ENCODE measurements at regions not wholly inside any gene's neighbourhood (a gene's known extent, or its start where the extent isn't known, plus 50 kb on each side); places are given as distances from the start of the nearest gene placed in this dataset.
"Not testable (repeated sequence)": the region's sequence is repeated elsewhere in the genome, so short reads cannot be mapped to it uniquely, and the experiment has no call there.

DNA sequence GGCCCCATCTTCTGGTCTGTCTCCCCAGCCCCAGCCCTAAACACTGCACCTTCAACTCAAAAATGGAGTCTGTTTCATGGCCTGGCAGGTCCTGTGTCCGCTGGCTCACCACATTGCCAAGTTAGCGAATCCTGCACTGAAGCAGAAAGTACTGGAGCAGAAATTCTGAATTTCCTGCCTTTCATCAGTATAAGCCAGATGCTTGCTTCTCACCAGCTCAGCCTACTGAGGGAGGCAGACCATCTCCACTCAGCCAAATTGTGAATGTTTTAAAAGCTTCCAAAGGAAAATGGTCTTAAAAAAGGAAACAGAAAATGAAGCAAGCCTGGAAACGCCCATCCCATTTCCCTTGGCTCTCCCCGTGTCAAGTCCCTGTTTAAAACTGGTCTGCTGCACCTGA is 157.8 kb downstream of the C1D start:
- no peak for DNase-seq

DNA sequence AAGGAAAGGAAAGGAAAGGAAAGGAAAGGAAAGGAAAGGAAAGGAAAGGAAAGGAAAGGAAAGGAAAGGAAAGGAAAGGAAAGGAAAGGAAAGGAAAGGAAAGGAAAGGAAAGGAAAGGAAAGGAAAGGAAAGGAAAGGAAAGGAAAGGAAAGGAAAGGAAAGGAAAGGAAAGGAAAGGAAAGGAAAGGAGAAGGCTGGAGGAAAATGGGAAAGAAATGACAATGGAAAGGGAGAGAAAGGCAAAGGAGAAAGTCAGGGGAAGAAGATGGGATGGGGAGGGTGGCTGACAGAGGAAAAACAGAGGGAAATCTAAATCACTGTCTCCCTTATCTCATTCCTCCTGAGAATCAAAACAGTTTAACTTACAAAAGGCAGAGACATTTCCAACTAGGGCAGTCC is 156.3 kb downstream of the C1D start:
- not testable (repeated sequence) for DNase-seq

DNA sequence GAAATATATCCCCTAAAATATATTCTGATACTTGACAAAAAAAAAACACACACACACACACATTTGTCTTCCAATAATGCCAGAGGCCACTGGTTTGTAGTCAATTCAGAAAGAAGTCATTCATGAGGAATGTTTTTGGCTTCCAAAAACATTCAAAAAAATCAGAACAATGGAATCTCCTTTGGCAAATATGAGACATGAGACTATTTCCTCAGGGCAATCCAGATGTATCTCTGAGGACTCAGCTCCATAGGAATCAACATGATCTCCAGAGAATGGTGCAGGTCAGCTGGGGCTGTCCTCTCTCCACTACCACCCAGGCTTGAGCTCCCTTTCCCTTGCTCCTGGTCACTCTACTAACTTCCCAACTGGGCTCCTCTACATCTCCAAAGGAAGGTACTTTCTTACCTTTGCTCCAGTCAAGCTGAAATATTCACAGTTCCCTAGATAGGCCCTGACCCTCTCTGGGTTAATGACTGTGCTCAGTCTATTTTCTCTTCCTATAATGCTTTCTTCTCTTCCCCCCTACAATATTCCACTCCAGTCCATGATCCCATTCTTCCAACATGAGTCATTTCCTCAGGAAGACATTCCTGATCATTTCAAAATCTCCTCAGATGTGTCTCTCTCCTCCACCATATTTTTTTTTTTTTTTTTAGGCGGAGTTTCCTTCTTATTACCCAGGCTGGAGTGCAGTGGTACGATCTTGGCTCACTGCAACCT is 145.3 kb downstream of the C1D start:
- DNase-seq = no peak

DNA sequence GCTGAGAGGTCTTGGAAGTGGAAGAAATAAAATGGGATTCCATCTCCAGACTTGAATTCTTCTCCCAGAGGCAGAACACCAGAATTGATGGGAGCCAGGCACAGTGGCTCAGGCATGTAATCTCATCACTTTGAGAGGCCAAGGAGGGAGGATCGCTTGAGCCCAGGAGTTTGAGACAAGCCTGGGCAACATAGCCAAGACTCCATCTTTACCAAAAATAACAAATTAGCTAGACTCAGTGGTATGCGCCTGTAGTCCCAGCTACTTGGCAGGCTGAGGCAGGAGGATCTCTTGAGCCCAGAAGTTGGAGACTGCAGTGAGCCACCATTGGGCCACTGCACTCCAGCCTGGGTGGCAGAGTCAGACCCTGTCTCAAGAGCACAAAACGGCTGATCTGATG is 144.3 kb downstream of the C1D start:
- no peak for DNase-seq

DNA sequence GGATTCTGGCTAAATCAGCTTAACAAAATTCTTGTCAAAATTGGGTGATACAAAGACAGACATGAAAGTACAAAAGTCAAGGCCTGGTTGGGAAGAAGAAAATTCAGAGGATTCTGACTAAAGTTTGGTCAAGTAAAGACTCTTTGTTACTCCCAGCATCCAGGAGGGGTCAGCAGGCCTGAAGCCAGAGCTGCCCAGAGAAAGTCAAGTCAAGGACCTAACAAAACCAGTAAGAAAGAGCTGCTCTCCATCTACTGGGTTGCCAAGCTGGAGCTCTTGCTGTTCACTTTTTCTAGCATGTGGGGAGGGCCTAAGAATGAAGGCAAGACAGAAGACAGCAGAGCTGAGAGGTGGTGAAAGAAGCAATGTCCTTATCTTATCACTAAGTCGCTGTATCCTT is 143.3 kb downstream of the C1D start:
- no peak for DNase-seq

DNA sequence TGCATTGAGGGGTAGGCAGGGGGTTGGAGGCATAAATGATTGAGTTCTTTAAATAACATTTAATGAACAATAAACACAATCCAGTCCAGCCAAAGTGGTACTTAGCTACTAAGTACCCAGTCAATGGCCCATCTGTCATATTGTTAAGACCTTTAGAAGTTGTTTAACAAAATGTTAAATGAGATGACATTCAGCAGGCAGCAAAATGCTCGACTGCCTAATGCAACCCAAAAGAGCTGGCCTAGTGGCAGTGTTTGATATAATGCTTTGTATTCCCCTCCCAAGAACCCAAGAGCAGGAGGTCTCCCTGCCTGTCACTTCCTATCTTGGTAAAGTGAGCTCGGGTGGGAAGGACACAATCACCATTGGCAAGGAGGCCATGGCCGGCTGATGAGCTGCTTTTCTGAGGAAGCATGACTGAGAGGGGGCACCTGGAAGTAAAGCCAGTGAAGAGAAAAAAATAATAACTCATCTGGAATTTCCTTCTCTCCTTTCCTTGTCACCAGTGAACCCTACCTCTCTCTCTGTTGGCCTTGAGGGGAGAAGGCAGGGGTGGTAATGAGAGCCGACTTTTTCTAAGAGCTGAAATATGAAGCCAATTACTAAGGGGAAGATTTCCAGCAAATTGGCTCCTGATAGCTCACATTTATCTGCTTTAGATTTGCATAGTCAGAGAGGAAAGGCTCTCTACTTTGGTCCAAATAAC is 140.6 kb downstream of the C1D start:
- no peak for DNase-seq

DNA sequence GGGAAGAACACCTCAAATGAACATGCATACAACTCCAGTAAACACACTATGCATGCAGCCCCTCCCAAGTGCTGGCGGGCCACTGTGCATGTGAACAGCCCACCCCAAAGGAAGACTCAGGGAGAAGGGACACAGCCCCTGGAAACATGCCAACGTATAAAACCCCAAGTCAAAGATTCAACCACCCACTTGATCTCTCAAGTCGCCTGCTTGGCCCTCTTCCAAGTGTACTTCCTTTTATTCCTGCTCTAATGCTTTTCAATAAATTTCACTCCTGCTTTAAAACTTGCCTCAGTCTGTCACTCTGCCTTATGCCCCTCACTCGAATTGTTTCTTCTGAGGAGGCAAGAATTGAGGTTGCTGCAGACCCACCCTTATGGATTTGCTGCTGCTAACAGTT is 139.1 kb downstream of the C1D start:
- DNase-seq = peak in 1 of 2 donors; percentile 8

DNA sequence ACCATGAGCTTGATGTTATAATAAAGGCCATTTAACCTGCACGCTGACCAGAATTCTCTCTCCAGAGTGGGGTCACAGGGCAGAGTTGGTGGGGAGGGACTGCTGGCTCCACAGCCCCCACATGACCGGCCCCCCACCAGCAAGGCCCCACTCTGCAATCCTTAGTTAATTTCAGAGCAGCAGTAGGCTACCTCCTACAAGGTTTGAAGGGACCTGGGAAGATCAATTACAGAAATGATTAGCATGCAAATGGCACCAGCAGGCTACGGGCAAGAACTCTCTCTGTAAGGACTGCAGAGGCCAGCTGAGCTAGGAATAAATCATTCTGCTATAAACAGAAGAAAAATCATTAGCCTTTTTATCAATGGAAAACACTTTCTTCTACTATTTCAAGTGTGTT is 135.3 kb downstream of the C1D start:
- DNase-seq = no peak

DNA sequence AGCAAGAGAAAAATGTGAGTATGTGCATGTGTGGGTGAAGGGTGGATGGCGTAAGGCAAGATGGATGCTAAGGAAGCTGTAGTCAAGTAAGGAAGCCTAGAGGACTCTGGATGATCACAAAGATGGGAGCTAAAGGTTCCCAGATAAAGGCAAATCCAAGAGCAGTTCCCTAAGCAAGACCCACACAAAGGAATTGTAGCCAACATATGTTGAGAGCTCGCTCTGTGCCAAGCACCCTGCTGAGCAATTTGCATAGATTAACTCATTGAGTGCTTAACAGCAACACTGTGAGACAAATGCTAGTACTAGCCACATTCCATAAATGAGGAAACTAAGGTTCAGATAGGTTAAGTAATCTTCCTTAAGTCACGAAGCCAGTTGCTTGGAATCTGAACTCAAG is 132.6 kb downstream of the C1D start:
- DNase-seq = no peak

DNA sequence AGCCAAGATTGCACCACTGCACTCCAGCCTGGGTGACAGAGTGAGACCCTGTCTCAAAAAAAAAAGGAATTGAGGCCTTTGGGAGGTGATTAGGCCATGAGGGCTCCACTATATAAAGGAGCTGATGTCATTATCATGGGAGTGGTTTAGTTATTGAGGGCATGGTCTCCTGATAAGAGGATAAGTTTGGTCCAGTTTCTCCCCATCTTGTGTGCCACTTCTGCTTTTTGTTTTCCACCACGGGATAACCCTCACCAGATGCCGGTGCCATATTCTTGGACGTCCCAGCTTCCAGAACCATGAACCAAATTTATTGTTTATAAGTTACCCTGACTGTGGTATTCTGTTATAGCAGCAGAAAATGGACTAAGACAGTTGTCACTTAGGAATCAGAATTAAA is 125.8 kb downstream of the C1D start:
- no peak for DNase-seq

DNA sequence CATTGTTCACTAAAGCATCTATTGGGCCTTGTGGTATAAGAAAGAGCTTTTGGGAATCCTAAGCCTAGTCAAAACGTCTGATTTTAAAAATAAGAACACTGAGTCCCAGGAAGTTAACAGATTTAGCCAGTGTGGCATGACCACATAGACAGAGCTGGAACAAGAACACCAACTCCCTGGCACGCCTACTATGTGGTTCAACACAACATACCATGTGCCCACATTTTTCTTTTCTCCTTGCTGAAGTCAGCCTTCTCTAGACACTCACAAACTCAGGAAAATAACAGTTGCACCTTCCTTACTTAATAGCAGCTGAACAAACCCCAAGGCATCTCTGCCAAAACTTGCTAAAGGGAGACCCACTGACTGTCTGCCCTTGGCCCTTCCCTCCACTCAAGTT is 124.8 kb downstream of the C1D start:
- no peak for DNase-seq

DNA sequence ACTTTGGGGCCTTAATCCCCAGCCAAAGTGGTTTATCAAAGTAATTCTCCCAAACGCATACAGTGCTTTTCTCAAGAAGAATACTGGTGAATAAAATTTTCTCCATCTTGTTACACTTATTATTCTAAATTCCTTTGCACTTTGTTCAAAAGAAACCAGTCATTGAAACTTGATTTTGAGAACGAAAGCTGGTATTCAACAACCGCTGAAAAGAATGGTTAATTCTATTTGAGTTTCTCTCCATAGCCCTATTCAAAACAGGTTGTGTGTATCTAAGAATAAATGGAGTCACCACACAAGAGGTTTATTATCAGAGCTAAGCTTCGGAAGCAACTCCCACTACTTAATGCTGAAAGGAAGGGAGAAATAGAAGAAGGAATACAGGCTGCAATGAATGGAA is 117.7 kb downstream of the C1D start:
- DNase-seq = no peak

DNA sequence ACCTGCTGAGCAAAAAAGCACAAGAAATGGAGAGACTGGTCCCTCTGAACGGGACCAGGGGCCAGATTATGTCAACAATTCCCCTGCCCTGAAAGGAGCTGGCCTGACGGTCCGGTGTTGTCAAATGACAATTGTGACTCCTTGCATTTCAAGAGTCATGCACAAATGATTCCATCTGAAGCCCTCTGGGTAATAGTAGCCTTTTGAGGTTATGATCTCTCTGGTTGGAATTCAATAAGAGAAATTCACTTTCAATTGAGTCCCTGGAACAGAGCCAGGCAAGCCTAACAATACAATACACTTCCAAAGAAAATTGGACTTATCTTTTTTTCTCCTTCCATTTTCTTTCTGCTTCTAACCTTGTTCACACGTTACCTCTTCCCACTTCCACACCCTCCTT is 116.9 kb downstream of the C1D start:
- no peak for DNase-seq

DNA sequence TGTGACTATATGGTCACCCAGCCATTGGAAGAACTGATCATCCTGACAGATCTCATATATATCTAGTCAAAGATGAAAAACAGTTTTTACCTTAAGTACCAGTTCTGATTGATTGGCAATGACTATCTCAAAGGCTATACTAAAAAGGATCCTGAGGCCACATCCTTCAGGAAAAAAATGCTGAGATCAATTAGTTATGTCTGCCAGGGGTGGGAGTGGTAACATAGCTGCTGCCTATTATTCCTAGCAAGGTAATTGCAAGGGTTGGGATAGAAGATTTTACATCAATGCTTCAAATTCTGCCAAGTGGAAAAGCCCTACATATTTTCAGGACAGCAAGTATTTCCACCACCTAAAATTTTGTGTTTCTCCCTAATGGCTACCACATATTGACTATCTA is 114.7 kb downstream of the C1D start:
- no peak for DNase-seq

DNA sequence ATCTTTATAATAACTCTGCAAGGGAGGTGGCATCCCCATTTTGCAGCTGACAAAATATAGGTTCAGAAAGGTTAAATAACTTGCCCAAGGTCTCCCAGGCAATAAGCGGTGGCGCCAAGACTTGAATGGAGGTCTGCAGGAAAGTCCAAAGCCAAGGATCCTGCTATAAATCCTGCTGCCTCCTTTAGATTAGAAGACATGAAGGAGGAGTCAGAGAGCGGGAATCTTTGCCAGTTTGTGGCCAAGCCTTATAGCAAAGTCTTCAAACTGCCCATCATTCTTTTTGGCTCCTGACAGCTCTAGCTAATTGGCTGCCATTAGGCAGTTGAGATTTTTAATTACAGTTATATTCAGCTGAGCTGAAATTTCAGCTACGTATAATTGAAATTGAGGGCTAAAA is 114.3 kb downstream of the C1D start:
- DNase-seq = no peak

DNA sequence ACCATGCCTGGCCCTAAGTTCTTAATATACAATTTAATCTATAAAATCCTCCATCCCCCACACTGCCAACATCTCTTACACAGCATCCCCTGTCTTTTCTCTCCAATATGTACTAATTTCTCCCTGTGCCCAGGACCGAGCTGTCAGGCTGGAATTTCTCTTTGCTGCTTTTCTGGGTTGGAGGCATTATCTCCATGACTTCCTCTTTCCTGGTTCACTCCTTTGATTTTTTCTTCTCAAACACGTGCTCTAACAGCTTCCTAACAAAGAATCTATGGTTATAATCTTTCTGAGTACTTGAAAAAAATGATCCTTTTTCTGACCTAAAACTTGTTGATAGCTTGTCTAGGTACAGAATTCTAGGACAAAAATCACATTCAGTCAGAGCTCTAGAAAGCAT is 112.8 kb downstream of the C1D start:
- DNase-seq = no peak

DNA sequence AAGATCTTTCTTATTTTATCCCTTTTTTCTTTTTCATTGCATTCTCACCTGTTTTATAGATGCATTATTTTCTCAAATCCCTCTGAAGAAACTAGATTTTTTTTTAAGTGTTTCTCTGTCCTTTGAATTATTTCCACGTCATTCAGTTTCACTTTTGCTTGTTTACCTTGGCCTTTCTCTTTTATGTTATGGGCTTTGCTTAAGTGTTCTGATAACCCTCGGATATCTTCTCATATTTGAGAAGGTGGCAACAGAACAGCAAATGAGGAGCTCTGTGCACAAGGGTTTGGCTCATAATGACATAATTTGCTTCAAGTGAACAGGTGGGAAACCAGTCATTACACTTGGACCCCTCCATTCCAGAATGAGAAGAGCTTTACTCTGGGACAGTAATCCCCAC is 111.9 kb downstream of the C1D start:
- DNase-seq = no peak

DNA sequence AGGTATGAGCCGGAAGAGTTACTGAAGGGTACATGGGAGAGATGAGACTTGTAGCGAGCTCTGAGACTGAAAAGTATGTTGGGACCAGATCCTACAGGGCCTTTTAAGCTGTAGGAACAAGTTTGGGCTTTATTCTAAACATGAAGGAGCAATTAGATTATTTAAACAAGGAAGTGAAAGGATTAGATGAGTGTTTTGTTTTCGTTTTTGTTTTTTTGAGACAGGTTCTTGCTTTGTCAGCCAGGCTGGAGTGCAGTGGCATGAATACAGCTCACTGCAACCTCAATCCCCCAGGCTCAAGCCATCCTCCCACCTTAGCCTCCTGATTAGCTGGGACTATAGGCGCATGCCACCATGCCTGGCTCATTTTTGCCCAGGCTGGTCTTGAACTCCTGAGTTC is 110.7 kb downstream of the C1D start:
- DNase-seq = no peak

DNA sequence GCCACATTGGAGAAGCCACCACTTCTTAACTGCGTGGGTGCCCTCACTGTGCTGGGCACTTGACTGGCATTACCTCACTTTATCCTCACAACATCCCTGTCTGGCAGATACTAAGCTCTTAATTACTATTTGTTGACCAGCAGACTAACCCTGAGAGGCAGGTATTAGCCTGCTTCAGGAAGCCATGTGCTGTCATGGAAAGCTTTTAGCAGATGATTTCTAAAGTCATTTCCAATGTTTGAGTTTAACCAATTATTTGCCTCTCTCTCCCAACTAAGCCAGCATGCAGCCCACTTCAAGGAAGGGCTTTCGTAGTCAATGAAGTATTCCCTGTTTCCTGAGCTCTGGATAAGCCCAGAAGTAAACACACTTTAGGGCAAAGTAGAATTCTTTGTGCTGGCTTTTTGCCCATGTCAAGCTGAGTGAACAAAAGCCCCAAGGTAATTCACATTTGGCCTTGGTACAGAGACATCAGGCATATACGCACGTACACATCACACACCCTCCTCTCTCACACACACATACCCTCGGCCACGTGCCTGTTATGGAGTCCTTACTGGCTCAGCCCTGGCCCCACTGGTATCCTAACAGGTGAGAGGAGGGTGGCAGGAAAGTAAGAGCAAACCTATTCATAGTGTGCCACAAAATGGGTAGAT is 108.6 kb downstream of the C1D start:
- DNase-seq = peak; percentile 78 to 80

DNA sequence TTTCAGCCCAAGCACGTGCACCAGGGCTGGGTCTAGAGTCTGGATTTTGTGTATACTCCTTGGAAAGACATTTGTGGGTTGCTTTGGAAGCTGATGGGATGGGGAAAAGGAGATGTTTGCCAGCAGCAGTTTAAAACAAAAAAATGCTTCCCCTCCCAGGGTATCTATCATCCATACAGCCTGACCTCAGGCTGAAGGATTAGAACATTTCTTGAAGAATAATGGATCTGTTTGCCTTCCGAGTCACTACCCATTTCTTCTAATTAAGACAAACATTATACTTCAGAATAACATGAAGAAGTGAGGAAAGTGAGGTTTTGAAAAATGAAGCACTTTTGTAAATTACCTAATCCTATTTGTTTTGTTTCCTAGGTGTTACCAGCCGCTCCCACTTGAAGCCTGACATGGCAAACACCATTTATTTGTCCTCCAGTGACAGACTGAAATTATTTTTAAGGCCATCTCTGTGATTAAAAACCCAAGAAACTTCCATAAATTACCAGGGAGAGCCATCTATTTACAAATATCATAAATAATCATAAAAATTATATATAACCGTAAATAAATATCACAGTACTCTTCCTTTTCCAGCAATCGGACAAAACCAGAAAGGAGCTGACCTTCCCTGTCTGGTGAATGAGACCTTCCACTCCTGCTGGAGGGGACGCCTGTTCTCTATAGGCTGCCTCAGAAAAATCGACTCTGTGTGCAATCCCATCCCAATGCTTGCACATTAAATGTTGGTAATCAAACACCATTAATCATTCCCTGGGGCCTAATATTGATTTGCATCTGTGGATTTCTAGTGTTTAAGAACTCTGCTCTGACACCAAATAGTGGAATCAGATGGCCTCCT is 106.8 kb downstream of the C1D start:
- DNase-seq = no peak

DNA sequence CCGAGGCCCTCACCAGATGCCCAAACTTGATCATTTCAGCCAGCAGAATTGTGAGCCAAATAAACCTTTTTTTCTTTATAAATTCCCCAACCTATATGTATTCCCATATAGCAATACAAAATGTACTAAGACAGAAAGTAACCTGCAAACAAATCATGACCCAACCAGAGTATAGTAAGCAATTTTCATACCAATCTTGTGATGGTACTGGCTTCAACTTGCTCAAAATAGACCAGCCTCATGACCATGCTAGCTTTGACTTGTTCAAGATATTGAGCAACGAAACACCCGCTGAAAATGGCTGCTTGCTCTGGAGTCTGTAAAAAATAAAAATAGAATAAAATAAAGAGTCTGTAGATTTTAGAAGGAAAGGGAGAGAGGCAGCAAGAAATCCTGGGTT is 97.6 kb downstream of the C1D start:
- DNase-seq = no peak

DNA sequence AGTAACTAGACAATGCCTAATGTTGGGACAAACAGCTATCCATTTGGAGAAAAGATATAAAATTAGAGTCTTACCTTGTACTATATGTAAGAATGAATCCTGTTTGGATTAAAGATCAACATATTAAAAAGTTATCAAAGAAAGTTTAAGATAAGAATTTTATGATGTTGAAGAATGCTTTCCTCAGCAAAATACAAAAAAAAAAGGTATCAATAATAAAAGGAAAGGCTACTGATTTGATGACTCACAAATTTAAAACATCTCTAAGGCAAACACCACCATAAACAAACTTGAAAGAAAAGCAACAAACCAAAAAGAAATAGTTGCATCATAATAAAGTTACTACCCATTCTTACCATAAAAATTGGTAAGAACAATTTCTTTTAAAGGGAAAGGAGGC is 92.7 kb downstream of the C1D start:
- DNase-seq = no peak

Measured in right lung (tissue), 2 donors.